Activated CD4-positive, alpha-beta T cell treated with anti-CD3 and anti-CD28 coated beads, Interleukin-2, amount 50 U/mL, for 4 hours (primary cell): ENCODE measurements at regions not wholly inside any gene's neighbourhood (a gene's known extent, or its start where the extent isn't known, plus 50 kb on each side); places are given as distances from the start of the nearest gene placed in this dataset.
"Not testable (repeated sequence)": the region's sequence is repeated elsewhere in the genome, so short reads cannot be mapped to it uniquely, and the experiment has no call there.

Experiments
- DNase-seq, 2 experiments: peaks; one replicate each; pipeline ENCODE4 v3.0.0-alpha.2; 2020

- DNase-seq, result no peak
Observed at GRCh38 chr1:14267991-14268390, 330.5 kb upstream of the KAZN start.

GRCh38 chr1:14270821-14271220 lies 327.7 kb upstream of the KAZN start:
- DNase-seq, result no peak

GRCh38 chr1:14273811-14274210 lies 324.7 kb upstream of the KAZN start:
- no peak for DNase-seq

- DNase-seq, result not testable (repeated sequence)
Observed at GRCh38 chr1:14279891-14280290, 318.6 kb upstream of the KAZN start.

- DNase-seq, result no peak
Observed at GRCh38 chr1:14280909-14281308, 317.6 kb upstream of the KAZN start.

- DNase-seq, result no peak
Observed at GRCh38 chr1:14281412-14281811, 317.1 kb upstream of the KAZN start.

GRCh38 chr1:14282707-14283106 lies 315.8 kb upstream of the KAZN start:
- no peak for DNase-seq

GRCh38 chr1:14285238-14285637 lies 313.2 kb upstream of the KAZN start:
- DNase-seq, result no peak

GRCh38 chr1:14291182-14291581 lies 307.3 kb upstream of the KAZN start:
- not testable (repeated sequence) for DNase-seq

- DNase-seq, result no peak
Observed at GRCh38 chr1:14292520-14292919, 306.0 kb upstream of the KAZN start.

- DNase-seq, result no peak
Observed at GRCh38 chr1:14294006-14294405, 304.5 kb upstream of the KAZN start.

- no peak for DNase-seq
Observed at GRCh38 chr1:14294860-14295536, 303.5 kb upstream of the KAZN start.

GRCh38 chr1:14296795-14297194 lies 301.7 kb upstream of the KAZN start:
- DNase-seq, result no peak

GRCh38 chr1:14297356-14297755 lies 301.1 kb upstream of the KAZN start:
- DNase-seq, result no peak

GRCh38 chr1:14298806-14299205 lies 299.7 kb upstream of the KAZN start:
- DNase-seq, result no peak

- no peak for DNase-seq
Observed at GRCh38 chr1:14300991-14301703, 297.3 kb upstream of the KAZN start.

GRCh38 chr1:14301704-14302024 lies 296.8 kb upstream of the KAZN start:
- no peak for DNase-seq

- no peak for DNase-seq
Observed at GRCh38 chr1:14302025-14302424, 296.5 kb upstream of the KAZN start.

GRCh38 chr1:14303011-14303410 lies 295.5 kb upstream of the KAZN start:
- no peak for DNase-seq

- no peak for DNase-seq
Observed at GRCh38 chr1:14304381-14304865, 294.1 kb upstream of the KAZN start.

GRCh38 chr1:14308460-14308859 lies 290.0 kb upstream of the KAZN start:
- no peak for DNase-seq

GRCh38 chr1:14309984-14310383 lies 288.5 kb upstream of the KAZN start:
- DNase-seq, result no peak

GRCh38 chr1:14310476-14310875 lies 288.0 kb upstream of the KAZN start:
- no peak for DNase-seq

GRCh38 chr1:14313731-14314431 lies 284.6 kb upstream of the KAZN start:
- no peak for DNase-seq
